Panc1 (cell line): ENCODE measurements at regions not wholly inside any gene's neighbourhood (a gene's known extent, or its start where the extent isn't known, plus 50 kb on each side); places are given as distances from the start of the nearest gene placed in this dataset.

Source experiments
- ATAC-seq: fragments of 200-7000 bp; cut with Tn5 transposase; 2 replicates; pipeline ENCODE4 v1.9.1; 2020; ENCODE audit warnings: mild to moderate bottlenecking, moderate library complexity
- BruUV-seq: library from RNA; stranded (reverse); fragments of 400-500 nt; replicated peaks from 2 replicates; lab custom pipeline; 2021; lab: Mats Ljungman, UMichigan
- CTCF ChIA-PET: fragments of 300-600 bp; sonication (Branson Sonifier 250); formaldehyde crosslinking; loops from one replicate; lab custom pipeline; 2022; ENCODE audit warnings: antibody characterized with exemption; lab: Charles Lee
- POLR2A ChIA-PET: fragments of 300-600 bp; sonication (Branson Sonifier 250); formaldehyde crosslinking; loops from one replicate; lab custom pipeline; 2022; ENCODE audit warnings: antibody characterized with exemption; lab: Charles Lee
- DNase-seq: peaks from one replicate; pipeline ENCODE4 v3.0.0-alpha.2; 2010; ENCODE audit warnings: low read depth, low spot score
- H3K27ac ChIP-seq: 2 replicates; pipeline ENCODE4 v1.5.1; 2011; ENCODE audit warnings: mild to moderate bottlenecking, low read length, inconsistent platforms
- H3K27me3 ChIP-seq: fragments of 200-500 bp; sonication (Bioruptor generic); 2 replicates; pipeline ENCODE4 v1.6.0; 2014; ENCODE audit warnings: low read length, inconsistent platforms; ENCODE audit not compliant: control insufficient read depth, insufficient read depth
- H3K36me3 ChIP-seq: fragments of 200-500 bp; sonication (Bioruptor generic); 2 replicates; pipeline ENCODE4 v1.5.1; 2014; ENCODE audit warnings: inconsistent platforms, mild to moderate bottlenecking, low read length, moderate library complexity; ENCODE audit not compliant: control insufficient read depth, insufficient read depth
- H3K4me1 ChIP-seq: 2 replicates; pipeline ENCODE4 v1.5.1; 2011; ENCODE audit warnings: inconsistent platforms, mild to moderate bottlenecking, low read length, moderate library complexity; ENCODE audit not compliant: control insufficient read depth, insufficient read depth
- H3K4me3 ChIP-seq, 2 experiments: 2 replicates each; pipeline ENCODE4 v1.5.1; 2011 to 2012; ENCODE audit warnings: low read depth in 2 of 2, low read length in 2 of 2, mild to moderate bottlenecking in 2 of 2, inconsistent platforms in 1 of 2, moderate library complexity in 1 of 2
- H3K9me3 ChIP-seq: fragments of 200-500 bp; sonication (Bioruptor generic); 2 replicates; pipeline ENCODE4 v1.5.1; 2014; ENCODE audit warnings: low read depth, mild to moderate bottlenecking, inconsistent platforms, low read length, moderate library complexity; ENCODE audit not compliant: control insufficient read depth, insufficient read depth
- CTCF ChIP-seq: fragments of 450-650 bp; IDR thresholded peaks from 2 replicates; pipeline ENCODE4 v1.5.1; 2017; ENCODE audit warnings: mild to moderate bottlenecking
- POLR2AphosphoS5 ChIP-seq: IDR thresholded peaks from 2 replicates; pipeline ENCODE4 v1.6.1; 2012; ENCODE audit warnings: mild to moderate bottlenecking, low read depth, low read length, moderate library complexity
- REST ChIP-seq, 2 experiments: IDR thresholded peaks; 2 replicates each; pipeline ENCODE4 v1.6.1; 2011 to 2012; ENCODE audit warnings: low read depth in 2 of 2, control low read depth in 1 of 2, low read length in 1 of 2, mild to moderate bottlenecking in 1 of 2, moderate library complexity in 1 of 2; ENCODE audit not compliant: insufficient read depth in 1 of 2
- SIN3A ChIP-seq: IDR thresholded peaks from 2 replicates; pipeline ENCODE4 v1.6.1; 2012; ENCODE audit warnings: low read depth, mild to moderate bottlenecking, low read length, moderate library complexity, borderline replicate concordance; ENCODE audit not compliant: insufficient read depth
- TCF7L2 ChIP-seq: IDR thresholded peaks from 2 replicates; pipeline ENCODE4 v1.6.1; 2011; ENCODE audit warnings: mild to moderate bottlenecking, low read depth, low read length, inconsistent platforms
- in situ Hi-C: cut with HindIII; loops from 2 replicates; pipeline ENCODE4 v1.10.0; 2016; ENCODE audit warnings: low sequenced_read_pairs, low pct_unique_long_range_greater_than_20kb
- intact Hi-C: fragments of 100-400 bp; cut with micrococcal nuclease; formaldehyde crosslinking; loops from one replicate; pipeline ENCODE4 v1.10.0; 2022; ENCODE audit not compliant: unreplicated experiment

GRCh38 chr18:64692826-64693225 is 543.9 kb upstream of the LINC00305 start:
- no peak for ATAC-seq
- in situ Hi-C loops: no loop called here
- Histone ChIP-seq H3K27ac (no peak overlapping the region), H3K4me1 (no peaks in the 10 kb centered on the region), H3K36me3 (no peaks in the 10 kb centered on the region), H3K27me3 (no peaks in the 10 kb centered on the region), H3K9me3 (no peaks in the 10 kb centered on the region), H3K4me3 (no peak overlapping the region)
- CTCF ChIA-PET: no interaction called here
- DNase-seq: no peak
- BruUV-seq: no TSS peak
- TF ChIP-seq CTCF: no peak
- no peak for TF ChIP-seq REST (IDR thresholded peaks at IDR 0.05; ENCODE audit: insufficient read depth in 1 of 2, low read depth in 2 of 2, low read length in 1 of 2)
- TF ChIP-seq TCF7L2: no peak
- no peak for TF ChIP-seq POLR2AphosphoS5
- no peak for TF ChIP-seq SIN3A
- intact Hi-C loops: no loop called here
- POLR2A ChIA-PET: no interaction called here

GRCh38 chr18:64679121-64679520 is 530.2 kb upstream of the LINC00305 start:
- ATAC-seq (no peak), DNase-seq (no peak)
- Histone ChIP-seq H3K36me3 (no peaks in the 10 kb centered on the region), H3K4me3 (no peak overlapping the region), H3K4me1 (no peaks in the 10 kb centered on the region), H3K27me3 (no peaks in the 10 kb centered on the region), H3K9me3 (no peaks in the 10 kb centered on the region), H3K27ac (no peak overlapping the region)
- ChIA-PET CTCF (no interaction called here), POLR2A (no interaction called here)
- intact Hi-C loops: no loop called here
- no TSS peak for BruUV-seq
- no peak for TF ChIP-seq TCF7L2
- TF ChIP-seq CTCF: no peak
- TF ChIP-seq REST (IDR thresholded peaks at IDR 0.05; ENCODE audit: insufficient read depth in 1 of 2, low read depth in 2 of 2, low read length in 1 of 2): no peak
- no peak for TF ChIP-seq SIN3A
- TF ChIP-seq POLR2AphosphoS5: no peak
- in situ Hi-C loops: no loop called here
